Stimulated activated CD8-positive, alpha-beta memory T cell treated with anti-CD3 and anti-CD28 coated beads, Interleukin-7, amount 100 ng/mL, for 1 hour (primary cell): ENCODE measurements at regions not wholly inside any gene's neighbourhood (a gene's known extent, or its start where the extent isn't known, plus 50 kb on each side); places are given as distances from the start of the nearest gene placed in this dataset.

ENCODE experiments used
- DNase-seq, 2 donors: peaks; one replicate each; pipeline ENCODE4 v3.0.0-alpha.2; 2020; ENCODE audit warnings: low read depth in 2 of 2

GRCh38 chr1:14189381-14189780 is 409.1 kb upstream of the KAZN start:
- no peak for DNase-seq

- DNase-seq = no peak
These were observed 408.0 kb upstream of the KAZN start for GRCh38 chr1:14190508-14190907.

- DNase-seq = no peak
These were observed 404.0 kb upstream of the KAZN start for GRCh38 chr1:14194511-14194910.

- no peak for DNase-seq
These were observed 393.4 kb upstream of the KAZN start for GRCh38 chr1:14205066-14205465.

GRCh38 chr1:14215151-14215550 is 383.3 kb upstream of the KAZN start:
- DNase-seq = no peak

GRCh38 chr1:14217384-14217783 is 381.1 kb upstream of the KAZN start:
- no peak for DNase-seq

GRCh38 chr1:14220324-14220723 is 378.2 kb upstream of the KAZN start:
- DNase-seq = no peak

- no peak for DNase-seq
These were observed 377.7 kb upstream of the KAZN start for GRCh38 chr1:14220811-14221210.

- no peak for DNase-seq
These were observed 376.4 kb upstream of the KAZN start for GRCh38 chr1:14222086-14222485.

GRCh38 chr1:14228677-14229076 is 369.8 kb upstream of the KAZN start:
- no peak for DNase-seq

GRCh38 chr1:14233510-14233909 is 365.0 kb upstream of the KAZN start:
- DNase-seq = no peak

GRCh38 chr1:14236097-14236496 is 362.4 kb upstream of the KAZN start:
- no peak for DNase-seq

- DNase-seq = no peak
These were observed 359.8 kb upstream of the KAZN start for GRCh38 chr1:14238472-14239307.

- DNase-seq = no peak
These were observed 358.2 kb upstream of the KAZN start for GRCh38 chr1:14240265-14240664.

- DNase-seq = no peak
These were observed 356.4 kb upstream of the KAZN start for GRCh38 chr1:14242123-14242522.

GRCh38 chr1:14242870-14243269 is 355.6 kb upstream of the KAZN start:
- DNase-seq = no peak

- no peak for DNase-seq
These were observed 352.5 kb upstream of the KAZN start for GRCh38 chr1:14245954-14246353.

- DNase-seq = no peak
These were observed 352.0 kb upstream of the KAZN start for GRCh38 chr1:14246471-14246870.

GRCh38 chr1:14247666-14248065 is 350.8 kb upstream of the KAZN start:
- DNase-seq = no peak

- no peak for DNase-seq
These were observed 346.6 kb upstream of the KAZN start for GRCh38 chr1:14251871-14252270.

GRCh38 chr1:14253676-14254075 is 344.8 kb upstream of the KAZN start:
- DNase-seq = no peak

- no peak for DNase-seq
These were observed 344.2 kb upstream of the KAZN start for GRCh38 chr1:14254251-14254650.

- no peak for DNase-seq
These were observed 343.3 kb upstream of the KAZN start for GRCh38 chr1:14255233-14255632.

- no peak for DNase-seq
These were observed 342.8 kb upstream of the KAZN start for GRCh38 chr1:14255711-14256110.
